Urinary bladder (tissue), 3 donors: ENCODE measurements at regions not wholly inside any gene's neighbourhood (a gene's known extent, or its start where the extent isn't known, plus 50 kb on each side); places are given as distances from the start of the nearest gene placed in this dataset.

ENCODE experiments used
- DNase-seq: peaks from one replicate; pipeline ENCODE4 v3.0.0-alpha.2; 2015; ENCODE audit errors: extremely low spot score
- H3K27ac ChIP-seq: one replicate; pipeline ENCODE4 v1.5.1; 2013; ENCODE audit warnings: low read depth, mild to moderate bottlenecking, moderate library complexity
- H3K36me3 ChIP-seq: one replicate; pipeline ENCODE4 v1.6.1; 2013; ENCODE audit warnings: mild to moderate bottlenecking, moderate library complexity; ENCODE audit not compliant: insufficient read depth
- H3K4me1 ChIP-seq: one replicate; pipeline ENCODE4 v1.6.1; 2013; ENCODE audit warnings: mild to moderate bottlenecking, moderate library complexity; ENCODE audit not compliant: insufficient read depth
- H3K4me3 ChIP-seq: one replicate; pipeline ENCODE4 v1.5.1; 2013; ENCODE audit warnings: low read depth, low read length
- WGBS: extraction: QIAGEN DNeasy Blood & Tissue Kit; methylation state at CpG from one replicate; pipeline ENCODE4 v1.1.7; 2013; 5-methylcytosine and 5-hydroxymethylcytosine counted together
- donor health status: healthy with polysubstance abuse.
- donor health status: healthy.

- Histone ChIP-seq H3K27ac (no peak overlapping the region), H3K4me3 (no peak overlapping the region), H3K4me1 (no peaks in the 10 kb centered on the region), H3K36me3 (no peaks in the 10 kb centered on the region)
- no peak for DNase-seq
- 73% methylated on average over 10 of the region's 10 CpGs for WGBS
Measured at GRCh38 chr10:33073641-33074415, 115.8 kb upstream of the ITGB1 start.

GRCh38 chr10:33071857-33072256 lies 113.8 kb upstream of the ITGB1 start:
- Histone ChIP-seq H3K36me3 (no peaks in the 10 kb centered on the region), H3K4me3 (no peak overlapping the region), H3K4me1 (no peaks in the 10 kb centered on the region), H3K27ac (no peak overlapping the region)
- no peak for DNase-seq
- 73% methylated on average over 2 of the region's 2 CpGs for WGBS

GRCh38 chr10:33070101-33070500 lies 112.1 kb upstream of the ITGB1 start:
- no peak overlapping the region for H3K27ac ChIP-seq
- DNase-seq = no peak
- H3K4me1 ChIP-seq = no peaks in the 10 kb centered on the region
- no peak overlapping the region for H3K4me3 ChIP-seq
- no peaks in the 10 kb centered on the region for H3K36me3 ChIP-seq
- 92% methylated on average over 6 of the region's 6 CpGs for WGBS

GRCh38 chr10:33067917-33068316 lies 109.9 kb upstream of the ITGB1 start:
- WGBS = 68% methylated on average over 2 of the region's 2 CpGs

GRCh38 chr10:33067481-33067880 lies 109.5 kb upstream of the ITGB1 start:
- 40% methylated on average over 2 of the region's 2 CpGs for WGBS
- Histone ChIP-seq H3K36me3 (no peaks in the 10 kb centered on the region), H3K27ac (no peak overlapping the region), H3K4me3 (no peak overlapping the region), H3K4me1 (no peaks in the 10 kb centered on the region)
- DNase-seq = no peak

More at GRCh38 chr10:33067917-33068316, 109.9 kb upstream of the ITGB1 start:
- no peaks in the 10 kb centered on the region for H3K36me3 ChIP-seq
- no peak for DNase-seq
- H3K4me3 ChIP-seq = no peak overlapping the region
- H3K4me1 ChIP-seq = no peaks in the 10 kb centered on the region
- no peak overlapping the region for H3K27ac ChIP-seq

- Histone ChIP-seq H3K4me3 (no peak overlapping the region), H3K27ac (no peak overlapping the region), H3K4me1 (no peaks in the 10 kb centered on the region), H3K36me3 (no peaks in the 10 kb centered on the region)
- 74% methylated on average over 9 of the region's 9 CpGs for WGBS
- DNase-seq = no peak
Measured at GRCh38 chr10:33066558-33067236, 108.7 kb upstream of the ITGB1 start.

- WGBS = 81% methylated on average over 1 of the region's 1 CpG
- H3K27ac ChIP-seq = no peak overlapping the region
Measured at GRCh38 chr10:33065111-33065510, 107.1 kb upstream of the ITGB1 start.

GRCh38 chr10:33064706-33065105 lies 106.7 kb upstream of the ITGB1 start:
- DNase-seq = no peak
- WGBS = 52% methylated on average over 1 of the region's 1 CpG
- Histone ChIP-seq H3K27ac (no peak overlapping the region), H3K4me1 (no peaks in the 10 kb centered on the region), H3K4me3 (no peak overlapping the region), H3K36me3 (no peaks in the 10 kb centered on the region)

More at GRCh38 chr10:33065111-33065510, 107.1 kb upstream of the ITGB1 start:
- Histone ChIP-seq H3K36me3 (no peaks in the 10 kb centered on the region), H3K4me1 (no peaks in the 10 kb centered on the region), H3K4me3 (no peak overlapping the region)
- no peak for DNase-seq

GRCh38 chr10:33057620-33058019 lies 99.6 kb upstream of the ITGB1 start:
- Histone ChIP-seq H3K4me1 (no peaks in the 10 kb centered on the region), H3K36me3 (no peaks in the 10 kb centered on the region), H3K27ac (no peak overlapping the region), H3K4me3 (no peak overlapping the region)
- DNase-seq = no peak
- WGBS = 89% methylated on average over 12 of the region's 12 CpGs

GRCh38 chr10:33056828-33057596 lies 99.0 kb upstream of the ITGB1 start:
- Histone ChIP-seq H3K27ac (no peak overlapping the region), H3K4me1 (no peaks in the 10 kb centered on the region), H3K36me3 (no peaks in the 10 kb centered on the region), H3K4me3 (no peak overlapping the region)
- WGBS = 76% methylated on average over 4 of the region's 4 CpGs
- no peak for DNase-seq

GRCh38 chr10:33055625-33056024 lies 97.6 kb upstream of the ITGB1 start:
- H3K4me1 ChIP-seq = no peaks in the 10 kb centered on the region
- H3K36me3 ChIP-seq = no peaks in the 10 kb centered on the region
- no peak for DNase-seq
- H3K27ac ChIP-seq = no peak overlapping the region
- no peak overlapping the region for H3K4me3 ChIP-seq

- 69% methylated on average over 9 of the region's 9 CpGs for WGBS
- no peaks in the 10 kb centered on the region for H3K4me1 ChIP-seq
- no peak overlapping the region for H3K27ac ChIP-seq
- H3K36me3 ChIP-seq = no peaks in the 10 kb centered on the region
- no peak overlapping the region for H3K4me3 ChIP-seq
- no peak for DNase-seq
Measured at GRCh38 chr10:33052915-33053810, 95.1 kb upstream of the ITGB1 start.

GRCh38 chr10:33052263-33052875 lies 94.3 kb upstream of the ITGB1 start:
- WGBS = 87% methylated on average over 7 of the region's 7 CpGs
- no peak for DNase-seq
- H3K4me1 ChIP-seq = no peaks in the 10 kb centered on the region

More at GRCh38 chr10:33052263-33052875, 94.3 kb upstream of the ITGB1 start:
- no peak overlapping the region for H3K4me3 ChIP-seq
- H3K27ac ChIP-seq = no peak overlapping the region
- no peaks in the 10 kb centered on the region for H3K36me3 ChIP-seq
